Nephron (organoid): ENCODE measurements at regions not wholly inside any gene's neighbourhood (a gene's known extent, or its start where the extent isn't known, plus 50 kb on each side); places are given as distances from the start of the nearest gene placed in this dataset.

Experiments used
- H3K27ac Mint-ChIP-seq, 3 experiments: 2 replicates each; pipeline ENCODE4 v1.8.0; 2020; ENCODE audit warnings: mixed read lengths in 3 of 3, mild to moderate bottlenecking in 2 of 3, moderate library complexity in 1 of 3
- H3K27me3 Mint-ChIP-seq: 2 replicates; pipeline ENCODE4 v1.8.0; 2021; ENCODE audit warnings: low read depth, mild to moderate bottlenecking, moderate library complexity, mixed read lengths
- H3K36me3 Mint-ChIP-seq: 2 replicates; pipeline ENCODE4 v1.8.0; 2020; ENCODE audit warnings: low read depth, mixed read lengths
- H3K4me1 Mint-ChIP-seq: 2 replicates; pipeline ENCODE4 v1.8.0; 2020; ENCODE audit warnings: mixed read lengths
- H3K4me3 Mint-ChIP-seq, 3 experiments: 2 replicates each; pipeline ENCODE4 v1.8.0; 2020; ENCODE audit warnings: mild to moderate bottlenecking in 3 of 3, mixed read lengths in 3 of 3, moderate library complexity in 2 of 3
- H3K9me3 Mint-ChIP-seq: 2 replicates; pipeline ENCODE4 v1.8.0; 2020; ENCODE audit warnings: mixed read lengths
- CTCF ChIP-seq, 3 experiments: fragments of 200-600 bp; sonication (generic); IDR thresholded peaks; one replicate each; pipeline ENCODE4 v1.5.0; 2021; ENCODE audit warnings: antibody characterized with exemption in 3 of 3; ENCODE audit not compliant: unreplicated experiment in 3 of 3

GRCh38 chr17:27233059-27233458 lies 60.9 kb upstream of the WSB1 start:
- H3K27ac Mint-ChIP-seq = no peak overlapping the region
- peaks cover 5% of the 10 kb centered on the region for H3K4me1 Mint-ChIP-seq
- TF ChIP-seq CTCF (IDR thresholded peaks at IDR 0.05; ENCODE audit: unreplicated experiment in 3 of 3) = no peak
- H3K4me3 Mint-ChIP-seq = no peak overlapping the region
- no peaks in the 10 kb centered on the region for H3K36me3 Mint-ChIP-seq
- H3K27me3 Mint-ChIP-seq = peaks cover 23% of the 10 kb centered on the region
- no peaks in the 10 kb centered on the region for H3K9me3 Mint-ChIP-seq

DNA sequence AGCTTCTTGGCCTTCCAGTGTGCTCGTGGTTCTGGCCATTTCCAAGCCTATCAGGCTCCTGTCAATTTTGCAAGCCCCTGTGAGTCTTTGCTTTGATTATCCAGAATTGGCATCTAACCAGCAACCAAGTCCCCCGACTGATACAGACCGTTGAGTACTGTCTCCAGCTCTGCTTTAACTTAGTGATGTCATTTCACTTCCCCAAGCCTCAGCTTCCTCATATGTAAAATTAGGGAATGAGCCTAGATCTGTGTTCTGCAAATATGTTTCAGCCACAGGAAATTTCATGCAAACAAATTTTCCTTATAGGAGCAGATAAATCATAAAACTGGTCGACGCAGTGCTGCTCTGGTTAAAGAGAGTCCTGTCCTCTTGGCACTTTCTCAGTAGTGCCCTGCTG lies 60.1 kb upstream of the WSB1 start:
- no peak for TF ChIP-seq CTCF (IDR thresholded peaks at IDR 0.05; ENCODE audit: unreplicated experiment in 3 of 3)
- no peak overlapping the region for H3K4me3 Mint-ChIP-seq

DNA sequence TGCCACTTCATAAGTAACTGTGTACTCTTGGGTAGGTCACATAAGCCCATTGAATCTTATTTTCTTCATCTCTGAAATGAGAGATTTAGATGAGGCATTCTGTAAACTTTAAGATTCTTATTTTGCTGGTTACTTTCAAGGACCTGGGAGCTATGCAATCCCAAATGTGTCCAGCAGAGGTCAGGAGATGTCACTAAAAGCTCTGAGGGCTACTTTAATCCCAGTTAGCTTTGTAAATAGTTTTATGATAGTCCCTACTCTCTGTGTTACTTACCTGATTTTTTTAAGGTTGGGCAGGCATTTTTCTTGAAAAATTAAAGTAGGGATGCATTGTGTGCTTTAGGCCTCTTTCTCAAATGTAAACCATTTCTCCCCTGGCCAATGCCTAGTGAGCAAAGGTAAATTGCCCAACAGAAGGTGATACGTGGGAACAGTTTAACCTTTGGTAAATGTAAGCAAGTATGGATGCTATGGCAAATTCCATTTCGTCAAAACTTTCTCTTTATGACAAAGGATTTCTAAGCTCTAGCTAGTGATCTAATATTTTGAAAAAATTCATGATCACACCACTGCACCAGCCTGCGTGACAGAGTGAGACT lies 57.1 kb upstream of the WSB1 start:
- no peaks in the 10 kb centered on the region for H3K9me3 Mint-ChIP-seq
- TF ChIP-seq CTCF (IDR thresholded peaks at IDR 0.05; ENCODE audit: unreplicated experiment in 3 of 3) = peak; percentile 87 to 94 (median 91)
- H3K4me3 Mint-ChIP-seq = no peak overlapping the region
- no peak overlapping the region for H3K27ac Mint-ChIP-seq
- H3K27me3 Mint-ChIP-seq = peaks cover 24% of the 10 kb centered on the region
- H3K4me1 Mint-ChIP-seq = peaks cover 12% of the 10 kb centered on the region
- H3K36me3 Mint-ChIP-seq = no peaks in the 10 kb centered on the region

More for the DNA sequence above, 60.1 kb upstream of the WSB1 start:
- peaks cover 5% of the 10 kb centered on the region for H3K4me1 Mint-ChIP-seq
- H3K36me3 Mint-ChIP-seq = no peaks in the 10 kb centered on the region
- H3K9me3 Mint-ChIP-seq = no peaks in the 10 kb centered on the region
- H3K27me3 Mint-ChIP-seq = peaks cover 23% of the 10 kb centered on the region
- no peak overlapping the region for H3K27ac Mint-ChIP-seq

- H3K4me1 Mint-ChIP-seq = peaks cover 19% of the 10 kb centered on the region
- peaks cover 31% of the 10 kb centered on the region for H3K27me3 Mint-ChIP-seq
- H3K9me3 Mint-ChIP-seq = no peaks in the 10 kb centered on the region
- no peak overlapping the region for H3K4me3 Mint-ChIP-seq
- no peak for TF ChIP-seq CTCF (IDR thresholded peaks at IDR 0.05; ENCODE audit: unreplicated experiment in 3 of 3)
- H3K36me3 Mint-ChIP-seq = no peaks in the 10 kb centered on the region
- no peak overlapping the region for H3K27ac Mint-ChIP-seq
Observed at GRCh38 chr17:27237890-27238289, 56.0 kb upstream of the WSB1 start.

GRCh38 chr17:27239046-27239445 lies 54.9 kb upstream of the WSB1 start:
- H3K4me3 Mint-ChIP-seq = no peak overlapping the region
- H3K36me3 Mint-ChIP-seq = no peaks in the 10 kb centered on the region
- peaks cover 30% of the 10 kb centered on the region for H3K4me1 Mint-ChIP-seq
- peaks cover 24% of the 10 kb centered on the region for H3K27me3 Mint-ChIP-seq
- H3K9me3 Mint-ChIP-seq = no peaks in the 10 kb centered on the region
- TF ChIP-seq CTCF (IDR thresholded peaks at IDR 0.05; ENCODE audit: unreplicated experiment in 3 of 3) = no peak
- no peak overlapping the region for H3K27ac Mint-ChIP-seq

DNA sequence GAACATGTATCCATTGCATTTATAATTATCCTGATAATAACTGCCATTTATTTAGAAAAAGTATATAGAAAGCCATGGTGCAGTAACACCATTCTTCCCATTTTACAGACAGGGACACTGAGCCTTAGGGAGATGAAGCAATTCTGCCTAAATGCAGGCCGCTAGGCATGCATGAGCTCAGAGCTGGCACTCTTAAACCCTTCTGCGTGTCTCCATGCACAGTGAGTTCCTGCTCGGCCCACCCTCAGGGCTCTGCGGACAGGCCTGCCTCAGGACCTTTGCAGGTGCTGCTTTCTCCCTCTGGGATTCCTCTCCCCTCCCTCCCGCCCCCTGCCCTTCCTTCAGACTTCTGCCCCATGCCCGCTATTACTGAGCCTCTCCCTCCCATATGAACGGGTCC lies 54.3 kb upstream of the WSB1 start:
- Mint-ChIP-seq H3K4me3 (no peak overlapping the region), H3K27ac (no peak overlapping the region), H3K27me3 (peaks cover 19% of the 10 kb centered on the region), H3K9me3 (no peaks in the 10 kb centered on the region), H3K4me1 (peaks cover 34% of the 10 kb centered on the region), H3K36me3 (no peaks in the 10 kb centered on the region)
- no peak for TF ChIP-seq CTCF (IDR thresholded peaks at IDR 0.05; ENCODE audit: unreplicated experiment in 3 of 3)
